Neural progenitor cell (in vitro differentiated cells): ENCODE measurements at regions not wholly inside any gene's neighbourhood (a gene's known extent, or its start where the extent isn't known, plus 50 kb on each side); places are given as distances from the start of the nearest gene placed in this dataset.

Experiments used
- EZH2 ChIP-seq: fragments of 200-600 bp; sonication (generic); IDR thresholded peaks from 2 replicates; pipeline ENCODE4 v1.6.1; 2017; ENCODE audit warnings: antibody characterized with exemption, mild to moderate bottlenecking, moderate library complexity
- EZH2phosphoT487 ChIP-seq: fragments of 200-600 bp; sonication (generic); IDR thresholded peaks from 2 replicates; pipeline ENCODE4 v1.6.1; 2017; ENCODE audit warnings: antibody characterized with exemption
- TF ChIP-seq, protein P1 (sequence below): fragments of 200-600 bp; sonication (generic); IDR thresholded peaks from 2 replicates; pipeline ENCODE4 v1.5.1; 2017; ENCODE audit warnings: antibody characterized with exemption, mild to moderate bottlenecking

DNA sequence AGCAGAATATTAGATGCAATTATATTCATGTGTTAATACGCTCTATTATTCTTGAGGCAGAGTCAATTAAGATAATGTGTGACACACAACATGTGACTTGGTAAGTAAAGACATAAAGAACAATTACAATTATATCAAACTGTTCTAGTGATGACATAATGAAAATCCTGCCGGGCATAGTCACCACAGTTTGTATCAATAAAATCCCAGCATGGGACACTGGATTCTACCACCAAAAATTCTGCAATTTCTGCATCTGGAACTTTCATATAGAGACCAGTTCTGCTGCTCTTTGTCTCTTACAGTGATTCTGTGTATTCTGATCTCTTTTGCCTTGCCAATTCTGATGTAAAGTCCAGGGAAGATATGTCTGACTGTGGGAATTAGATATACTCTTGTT lies 495.6 kb upstream of the LRRC4C start:
- TF ChIP-seq, protein P1, sequence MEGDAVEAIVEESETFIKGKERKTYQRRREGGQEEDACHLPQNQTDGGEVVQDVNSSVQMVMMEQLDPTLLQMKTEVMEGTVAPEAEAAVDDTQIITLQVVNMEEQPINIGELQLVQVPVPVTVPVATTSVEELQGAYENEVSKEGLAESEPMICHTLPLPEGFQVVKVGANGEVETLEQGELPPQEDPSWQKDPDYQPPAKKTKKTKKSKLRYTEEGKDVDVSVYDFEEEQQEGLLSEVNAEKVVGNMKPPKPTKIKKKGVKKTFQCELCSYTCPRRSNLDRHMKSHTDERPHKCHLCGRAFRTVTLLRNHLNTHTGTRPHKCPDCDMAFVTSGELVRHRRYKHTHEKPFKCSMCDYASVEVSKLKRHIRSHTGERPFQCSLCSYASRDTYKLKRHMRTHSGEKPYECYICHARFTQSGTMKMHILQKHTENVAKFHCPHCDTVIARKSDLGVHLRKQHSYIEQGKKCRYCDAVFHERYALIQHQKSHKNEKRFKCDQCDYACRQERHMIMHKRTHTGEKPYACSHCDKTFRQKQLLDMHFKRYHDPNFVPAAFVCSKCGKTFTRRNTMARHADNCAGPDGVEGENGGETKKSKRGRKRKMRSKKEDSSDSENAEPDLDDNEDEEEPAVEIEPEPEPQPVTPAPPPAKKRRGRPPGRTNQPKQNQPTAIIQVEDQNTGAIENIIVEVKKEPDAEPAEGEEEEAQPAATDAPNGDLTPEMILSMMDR = no peak
- TF ChIP-seq EZH2 = no peak
- TF ChIP-seq EZH2phosphoT487 = no peak
